HG03066 (cell line): ENCODE measurements at regions not wholly inside any gene's neighbourhood (a gene's known extent, or its start where the extent isn't known, plus 50 kb on each side); places are given as distances from the start of the nearest gene placed in this dataset.
A peak's percentile ranks its signal among the peaks of the same experiment; 100 is the strongest.

Experiments
- ATAC-seq: cut with Tn5 transposase; IDR thresholded peaks from one replicate; pipeline ENCODE4 v1.9.1; 2021; ENCODE audit warnings: low read depth; ENCODE audit not compliant: unreplicated experiment

GRCh38 chr18:8962855-8963635 is 139.5 kb upstream of the NDUFV2 start:
- ATAC-seq = no peak

GRCh38 chr18:8963876-8964275 is 138.6 kb upstream of the NDUFV2 start:
- no peak for ATAC-seq

GRCh38 chr18:8965398-8965797 is 137.1 kb upstream of the NDUFV2 start:
- ATAC-seq = no peak

GRCh38 chr18:8966821-8967220 is 135.7 kb upstream of the NDUFV2 start:
- no peak for ATAC-seq

- peak; percentile 81 for ATAC-seq
Measured at GRCh38 chr18:8967573-8967972, 134.9 kb upstream of the NDUFV2 start.

- no peak for ATAC-seq
Measured at GRCh38 chr18:8969639-8970390, 132.7 kb upstream of the NDUFV2 start.

GRCh38 chr18:8970843-8971242 is 131.7 kb upstream of the NDUFV2 start:
- ATAC-seq = no peak

- ATAC-seq = no peak
Measured at GRCh38 chr18:8972116-8972515, 130.4 kb upstream of the NDUFV2 start.

- ATAC-seq = no peak
Measured at GRCh38 chr18:8974279-8974678, 128.2 kb upstream of the NDUFV2 start.

GRCh38 chr18:8974696-8975095 is 127.8 kb upstream of the NDUFV2 start:
- ATAC-seq = no peak

GRCh38 chr18:8975624-8976023 is 126.9 kb upstream of the NDUFV2 start:
- ATAC-seq = no peak

- no peak for ATAC-seq
Measured at GRCh38 chr18:8976606-8977005, 125.9 kb upstream of the NDUFV2 start.

- no peak for ATAC-seq
Measured at GRCh38 chr18:8977166-8977565, 125.3 kb upstream of the NDUFV2 start.

GRCh38 chr18:8977701-8978100 is 124.8 kb upstream of the NDUFV2 start:
- ATAC-seq = no peak

GRCh38 chr18:8978394-8978793 is 124.1 kb upstream of the NDUFV2 start:
- ATAC-seq = no peak

GRCh38 chr18:8979258-8979988 is 123.1 kb upstream of the NDUFV2 start:
- ATAC-seq = no peak

GRCh38 chr18:8980496-8980895 is 122.0 kb upstream of the NDUFV2 start:
- no peak for ATAC-seq

- no peak for ATAC-seq
Measured at GRCh38 chr18:8980918-8981317, 121.6 kb upstream of the NDUFV2 start.

- no peak for ATAC-seq
Measured at GRCh38 chr18:8982416-8983183, 119.9 kb upstream of the NDUFV2 start.

GRCh38 chr18:8983195-8983594 is 119.3 kb upstream of the NDUFV2 start:
- ATAC-seq = no peak
